Activated CD4-positive, alpha-beta T cell treated with anti-CD3 and anti-CD28 coated beads for 36 hours (primary cell): ENCODE measurements at regions not wholly inside any gene's neighbourhood (a gene's known extent, or its start where the extent isn't known, plus 50 kb on each side); places are given as distances from the start of the nearest gene placed in this dataset.
A peak's percentile ranks its signal among the peaks of the same experiment; 100 is the strongest.

Source experiments
- ATAC-seq: fragments of 200-7000 bp; cut with Tn5 transposase; one replicate; pipeline ENCODE4 v1.10.0; 2021; ENCODE audit warnings: mild to moderate bottlenecking, moderate library complexity
- CTCF ChIA-PET: fragments of 350-600 bp; sonication (Branson Sonifier 250); formaldehyde crosslinking; loops from one replicate; lab custom pipeline; 2021; ENCODE audit warnings: antibody characterized with exemption; lab: Charles Lee
- POLR2A ChIA-PET: fragments of 350-600 bp; sonication (Branson Sonifier 250); formaldehyde crosslinking; loops from one replicate; lab custom pipeline; 2021; ENCODE audit warnings: antibody characterized with exemption, inconsistent platforms; lab: Charles Lee
- DNase-seq: peaks from one replicate; pipeline ENCODE4 v3.0.0-alpha.2; 2020
- H3K27ac Mint-ChIP-seq: one replicate; pipeline ENCODE4 v1.8.0; 2021; ENCODE audit warnings: mixed read lengths
- H3K27me3 Mint-ChIP-seq: one replicate; pipeline ENCODE4 v1.8.0; 2021; ENCODE audit warnings: mixed read lengths
- H3K36me3 Mint-ChIP-seq: one replicate; pipeline ENCODE4 v1.8.0; 2021; ENCODE audit warnings: low read depth, mixed read lengths
- H3K4me1 Mint-ChIP-seq: one replicate; pipeline ENCODE4 v1.8.0; 2021; ENCODE audit warnings: mixed read lengths
- H3K4me3 Mint-ChIP-seq: one replicate; pipeline ENCODE4 v1.8.0; 2021; ENCODE audit warnings: mild to moderate bottlenecking, moderate library complexity, mixed read lengths
- H3K9me3 Mint-ChIP-seq: one replicate; pipeline ENCODE4 v1.8.0; 2021; ENCODE audit warnings: low read depth, mixed read lengths
- intact Hi-C, 2 experiments: fragments of 100-400 bp; cut with DNase I in 1 of 2; cut with micrococcal nuclease in 1 of 2; formaldehyde crosslinking; loops; one replicate each; pipeline versions ENCODE4 v1.14.2 to v1.15.1; 2022 to 2024; cut with DNase I, micrococcal nuclease

GRCh38 chr20:60204601-60205000 is 246.4 kb downstream of the CDH26 start:
- Mint-ChIP-seq H3K4me1 (no peaks in the 10 kb centered on the region), H3K27me3 (peaks cover 3% of the 10 kb centered on the region), H3K27ac (no peak overlapping the region), H3K9me3 (peaks cover under 1% of the 10 kb centered on the region), H3K36me3 (no peaks in the 10 kb centered on the region), H3K4me3 (no peak overlapping the region)
- DNase-seq, result no peak
- intact Hi-C loops, result loop anchor here in 1 of 2 experiments (10.0 kb wide), 1 partner anchor 260 kb away; the partner anchor contains the start of genes FAM217B and PPP1R3D
- POLR2A ChIA-PET, result no interaction called here
- CTCF ChIA-PET, result interaction anchor here (0.7 to 0.8 kb wide), 2 partner anchors 146 to 219 kb away, joined by 3 to 4 read pairs; no protein-coding TSS in a partner anchor
- no peak for ATAC-seq

GRCh38 chr20:60206259-60206658 is 248.0 kb downstream of the CDH26 start:
- CTCF ChIA-PET, result interaction anchor here (1.0 kb wide), 1 partner anchor 262 kb away, joined by 5 read pairs; no protein-coding TSS in a partner anchor
- Mint-ChIP-seq H3K4me3 (no peak overlapping the region), H3K27ac (no peak overlapping the region), H3K36me3 (no peaks in the 10 kb centered on the region), H3K4me1 (peaks cover 2% of the 10 kb centered on the region), H3K27me3 (peaks cover 2% of the 10 kb centered on the region), H3K9me3 (no peaks in the 10 kb centered on the region)
- DNase-seq, result peak; percentile 29
- peak; percentile 63 for ATAC-seq
- intact Hi-C loops, result loop anchor here in 1 of 2 experiments (10.0 kb wide), 1 partner anchor 261 kb away; the partner anchor contains the start of genes FAM217B and PPP1R3D
- POLR2A ChIA-PET, result no interaction called here

- H3K36me3 Mint-ChIP-seq, result no peaks in the 10 kb centered on the region
- no peak overlapping the region for H3K4me3 Mint-ChIP-seq
- POLR2A ChIA-PET, result no interaction called here
- H3K4me1 Mint-ChIP-seq, result peaks cover 4% of the 10 kb centered on the region
- CTCF ChIA-PET, result interaction anchor here (0.9 kb wide), 1 partner anchor 54 kb away, joined by 3 read pairs; no protein-coding TSS in a partner anchor
- DNase-seq (no peak), ATAC-seq (no peak)
- no peaks in the 10 kb centered on the region for H3K9me3 Mint-ChIP-seq
- H3K27me3 Mint-ChIP-seq, result peaks cover 2% of the 10 kb centered on the region
- H3K27ac Mint-ChIP-seq, result no peak overlapping the region
- intact Hi-C loops, result loop anchor here in 1 of 2 experiments (10.0 kb wide), 1 partner anchor 264 kb away; the partner anchor contains the start of genes FAM217B and PPP1R3D
These were observed 250.8 kb downstream of the CDH26 start for GRCh38 chr20:60209048-60209447.

- peak; percentile 77 for ATAC-seq
- peak; percentile 83 for DNase-seq
- H3K27me3 Mint-ChIP-seq, result no peaks in the 10 kb centered on the region
- no peaks in the 10 kb centered on the region for H3K36me3 Mint-ChIP-seq
- H3K4me3 Mint-ChIP-seq, result no peak overlapping the region
- H3K9me3 Mint-ChIP-seq, result no peaks in the 10 kb centered on the region
- intact Hi-C loops, result loop anchor here (1.0 to 5.0 kb wide), 4 partner anchors 51 to 909 kb away; no protein-coding TSS in a partner anchor
- H3K27ac Mint-ChIP-seq, result no peak overlapping the region
- POLR2A ChIA-PET, result no interaction called here
- peaks cover 4% of the 10 kb centered on the region for H3K4me1 Mint-ChIP-seq
- CTCF ChIA-PET, result interaction anchor here (0.5 to 4.1 kb wide), 17 partner anchors 8 to 1025 kb away, joined by 3 to 32 read pairs (median 4); no protein-coding TSS in a partner anchor
These were observed 252.8 kb downstream of the CDH26 start for GRCh38 chr20:60210779-60211617.

- Mint-ChIP-seq H3K27me3 (no peaks in the 10 kb centered on the region), H3K4me1 (peaks cover 4% of the 10 kb centered on the region), H3K9me3 (no peaks in the 10 kb centered on the region), H3K27ac (no peak overlapping the region), H3K36me3 (no peaks in the 10 kb centered on the region), H3K4me3 (no peak overlapping the region)
- DNase-seq (no peak), ATAC-seq (no peak)
- POLR2A ChIA-PET, result no interaction called here
- intact Hi-C loops, result loop anchor here (1.0 to 5.0 kb wide), 4 partner anchors 50 to 908 kb away; no protein-coding TSS in a partner anchor
- CTCF ChIA-PET, result interaction anchor here (0.7 to 4.1 kb wide), 10 partner anchors 8 to 1271 kb away, joined by 3 to 32 read pairs (median 5); no protein-coding TSS in a partner anchor
These were observed 253.6 kb downstream of the CDH26 start for GRCh38 chr20:60211618-60212463.

- Mint-ChIP-seq H3K36me3 (no peaks in the 10 kb centered on the region), H3K9me3 (no peaks in the 10 kb centered on the region), H3K27ac (no peak overlapping the region), H3K27me3 (no peaks in the 10 kb centered on the region), H3K4me1 (peaks cover 4% of the 10 kb centered on the region), H3K4me3 (no peak overlapping the region)
- intact Hi-C loops, result loop anchor here in 1 of 2 experiments (5.0 kb wide), 1 partner anchor 50 kb away; no protein-coding TSS in a partner anchor
- ChIA-PET POLR2A (no interaction called here), CTCF (interaction anchor here (0.6 to 4.1 kb wide), 9 partner anchors 9 to 1270 kb away, joined by 3 to 32 read pairs (median 4); no protein-coding TSS in a partner anchor)
- DNase-seq (no peak), ATAC-seq (no peak)
These were observed 254.5 kb downstream of the CDH26 start for GRCh38 chr20:60212695-60213094.

- no peaks in the 10 kb centered on the region for H3K27me3 Mint-ChIP-seq
- no peak for ATAC-seq
- no peak overlapping the region for H3K27ac Mint-ChIP-seq
- no peak for DNase-seq
- POLR2A ChIA-PET, result no interaction called here
- no peaks in the 10 kb centered on the region for H3K36me3 Mint-ChIP-seq
- intact Hi-C loops, result loop anchor here in 1 of 2 experiments (5.0 kb wide), 1 partner anchor 49 kb away; no protein-coding TSS in a partner anchor
- H3K4me1 Mint-ChIP-seq, result peaks cover 4% of the 10 kb centered on the region
- H3K4me3 Mint-ChIP-seq, result no peak overlapping the region
- CTCF ChIA-PET, result interaction anchor here (0.6 to 4.1 kb wide), 5 partner anchors 8 to 1017 kb away, joined by 3 to 32 read pairs (median 4); no protein-coding TSS in a partner anchor
- H3K9me3 Mint-ChIP-seq, result no peaks in the 10 kb centered on the region
These were observed 255.1 kb downstream of the CDH26 start for GRCh38 chr20:60213126-60213893.

GRCh38 chr20:60214901-60215815 is 256.9 kb downstream of the CDH26 start:
- Mint-ChIP-seq H3K4me1 (peaks cover 4% of the 10 kb centered on the region), H3K27me3 (no peaks in the 10 kb centered on the region), H3K27ac (no peak overlapping the region), H3K4me3 (no peak overlapping the region), H3K36me3 (no peaks in the 10 kb centered on the region), H3K9me3 (no peaks in the 10 kb centered on the region)
- intact Hi-C loops, result loop anchor here in 1 of 2 experiments (5.0 kb wide), 1 partner anchor 47 kb away; no protein-coding TSS in a partner anchor
- DNase-seq (no peak), ATAC-seq (no peak)
- ChIA-PET POLR2A (no interaction called here), CTCF (interaction anchor here (1.0 kb wide), 1 partner anchor 157 kb away, joined by 4 read pairs; no protein-coding TSS in a partner anchor)

- ChIA-PET CTCF (no interaction called here), POLR2A (no interaction called here)
- peaks cover 3% of the 10 kb centered on the region for H3K4me1 Mint-ChIP-seq
- no peaks in the 10 kb centered on the region for H3K36me3 Mint-ChIP-seq
- H3K4me3 Mint-ChIP-seq, result no peak overlapping the region
- H3K9me3 Mint-ChIP-seq, result no peaks in the 10 kb centered on the region
- H3K27ac Mint-ChIP-seq, result no peak overlapping the region
- no peak for ATAC-seq
- intact Hi-C loops, result no loop called here
- H3K27me3 Mint-ChIP-seq, result no peaks in the 10 kb centered on the region
- no peak for DNase-seq
These were observed 257.9 kb downstream of the CDH26 start for GRCh38 chr20:60215816-60216730.
